Panc1 (cell line): ENCODE measurements at regions not wholly inside any gene's neighbourhood (a gene's known extent, or its start where the extent isn't known, plus 50 kb on each side); places are given as distances from the start of the nearest gene placed in this dataset.

Experiments used
- ATAC-seq: fragments of 200-7000 bp; cut with Tn5 transposase; 2 replicates; pipeline ENCODE4 v1.9.1; 2020; ENCODE audit warnings: mild to moderate bottlenecking, moderate library complexity
- BruUV-seq: library from RNA; stranded (reverse); fragments of 400-500 nt; replicated peaks from 2 replicates; lab custom pipeline; 2021; lab: Mats Ljungman, UMichigan
- CTCF ChIA-PET: fragments of 300-600 bp; sonication (Branson Sonifier 250); formaldehyde crosslinking; loops from one replicate; lab custom pipeline; 2022; ENCODE audit warnings: antibody characterized with exemption; lab: Charles Lee
- POLR2A ChIA-PET: fragments of 300-600 bp; sonication (Branson Sonifier 250); formaldehyde crosslinking; loops from one replicate; lab custom pipeline; 2022; ENCODE audit warnings: antibody characterized with exemption; lab: Charles Lee
- DNase-seq: peaks from one replicate; pipeline ENCODE4 v3.0.0-alpha.2; 2010; ENCODE audit warnings: low read depth, low spot score
- H3K27ac ChIP-seq: 2 replicates; pipeline ENCODE4 v1.5.1; 2011; ENCODE audit warnings: mild to moderate bottlenecking, low read length, inconsistent platforms
- H3K27me3 ChIP-seq: fragments of 200-500 bp; sonication (Bioruptor generic); 2 replicates; pipeline ENCODE4 v1.6.0; 2014; ENCODE audit warnings: low read length, inconsistent platforms; ENCODE audit not compliant: control insufficient read depth, insufficient read depth
- H3K36me3 ChIP-seq: fragments of 200-500 bp; sonication (Bioruptor generic); 2 replicates; pipeline ENCODE4 v1.5.1; 2014; ENCODE audit warnings: inconsistent platforms, mild to moderate bottlenecking, low read length, moderate library complexity; ENCODE audit not compliant: control insufficient read depth, insufficient read depth
- H3K4me1 ChIP-seq: 2 replicates; pipeline ENCODE4 v1.5.1; 2011; ENCODE audit warnings: inconsistent platforms, mild to moderate bottlenecking, low read length, moderate library complexity; ENCODE audit not compliant: control insufficient read depth, insufficient read depth
- H3K4me3 ChIP-seq, 2 experiments: 2 replicates each; pipeline ENCODE4 v1.5.1; 2011 to 2012; ENCODE audit warnings: low read depth in 2 of 2, low read length in 2 of 2, mild to moderate bottlenecking in 2 of 2, inconsistent platforms in 1 of 2, moderate library complexity in 1 of 2
- H3K9me3 ChIP-seq: fragments of 200-500 bp; sonication (Bioruptor generic); 2 replicates; pipeline ENCODE4 v1.5.1; 2014; ENCODE audit warnings: low read depth, mild to moderate bottlenecking, inconsistent platforms, low read length, moderate library complexity; ENCODE audit not compliant: control insufficient read depth, insufficient read depth
- CTCF ChIP-seq: fragments of 450-650 bp; IDR thresholded peaks from 2 replicates; pipeline ENCODE4 v1.5.1; 2017; ENCODE audit warnings: mild to moderate bottlenecking
- POLR2AphosphoS5 ChIP-seq: IDR thresholded peaks from 2 replicates; pipeline ENCODE4 v1.6.1; 2012; ENCODE audit warnings: mild to moderate bottlenecking, low read depth, low read length, moderate library complexity
- REST ChIP-seq, 2 experiments: IDR thresholded peaks; 2 replicates each; pipeline ENCODE4 v1.6.1; 2011 to 2012; ENCODE audit warnings: low read depth in 2 of 2, control low read depth in 1 of 2, low read length in 1 of 2, mild to moderate bottlenecking in 1 of 2, moderate library complexity in 1 of 2; ENCODE audit not compliant: insufficient read depth in 1 of 2
- SIN3A ChIP-seq: IDR thresholded peaks from 2 replicates; pipeline ENCODE4 v1.6.1; 2012; ENCODE audit warnings: low read depth, mild to moderate bottlenecking, low read length, moderate library complexity, borderline replicate concordance; ENCODE audit not compliant: insufficient read depth
- TCF7L2 ChIP-seq: IDR thresholded peaks from 2 replicates; pipeline ENCODE4 v1.6.1; 2011; ENCODE audit warnings: mild to moderate bottlenecking, low read depth, low read length, inconsistent platforms
- in situ Hi-C: cut with HindIII; loops from 2 replicates; pipeline ENCODE4 v1.10.0; 2016; ENCODE audit warnings: low sequenced_read_pairs, low pct_unique_long_range_greater_than_20kb
- intact Hi-C: fragments of 100-400 bp; cut with micrococcal nuclease; formaldehyde crosslinking; loops from one replicate; pipeline ENCODE4 v1.10.0; 2022; ENCODE audit not compliant: unreplicated experiment

- POLR2A ChIA-PET, result no interaction called here
- Histone ChIP-seq H3K4me3 (no peak overlapping the region), H3K9me3 (no peaks in the 10 kb centered on the region), H3K27me3 (no peaks in the 10 kb centered on the region), H3K36me3 (no peaks in the 10 kb centered on the region), H3K4me1 (no peaks in the 10 kb centered on the region), H3K27ac (no peak overlapping the region)
- DNase-seq (no peak), ATAC-seq (no peak)
- no TSS peak for BruUV-seq
- in situ Hi-C loops (no loop called here), intact Hi-C loops (no loop called here)
- no peak for TF ChIP-seq POLR2AphosphoS5
- no peak for TF ChIP-seq REST (IDR thresholded peaks at IDR 0.05; ENCODE audit: insufficient read depth in 1 of 2, low read depth in 2 of 2, low read length in 1 of 2)
- no peak for TF ChIP-seq TCF7L2
- TF ChIP-seq CTCF, result no peak
- no peak for TF ChIP-seq SIN3A
- CTCF ChIA-PET, result no interaction called here
Observed at GRCh38 chrX:5031792-5032191, 1196.9 kb downstream of the NLGN4X start.

GRCh38 chrX:5015451-5015850 lies 1213.2 kb downstream of the NLGN4X start:
- Histone ChIP-seq H3K36me3 (no peaks in the 10 kb centered on the region), H3K4me1 (no peaks in the 10 kb centered on the region), H3K27ac (no peak overlapping the region), H3K4me3 (no peak overlapping the region), H3K9me3 (no peaks in the 10 kb centered on the region), H3K27me3 (no peaks in the 10 kb centered on the region)
- intact Hi-C loops, result no loop called here
- in situ Hi-C loops, result no loop called here
- CTCF ChIA-PET, result no interaction called here
- ATAC-seq (no peak), DNase-seq (no peak)
- BruUV-seq, result no TSS peak
- TF ChIP-seq TCF7L2, result no peak
- no peak for TF ChIP-seq SIN3A
- no peak for TF ChIP-seq REST (IDR thresholded peaks at IDR 0.05; ENCODE audit: insufficient read depth in 1 of 2, low read depth in 2 of 2, low read length in 1 of 2)
- TF ChIP-seq CTCF, result no peak
- TF ChIP-seq POLR2AphosphoS5, result no peak
- POLR2A ChIA-PET, result no interaction called here
